ENCODE measurements at regions not wholly inside any gene's neighbourhood (a gene's known extent, or its start where the extent isn't known, plus 50 kb on each side); places are given as distances from the start of the nearest gene placed in this dataset.

DNA sequence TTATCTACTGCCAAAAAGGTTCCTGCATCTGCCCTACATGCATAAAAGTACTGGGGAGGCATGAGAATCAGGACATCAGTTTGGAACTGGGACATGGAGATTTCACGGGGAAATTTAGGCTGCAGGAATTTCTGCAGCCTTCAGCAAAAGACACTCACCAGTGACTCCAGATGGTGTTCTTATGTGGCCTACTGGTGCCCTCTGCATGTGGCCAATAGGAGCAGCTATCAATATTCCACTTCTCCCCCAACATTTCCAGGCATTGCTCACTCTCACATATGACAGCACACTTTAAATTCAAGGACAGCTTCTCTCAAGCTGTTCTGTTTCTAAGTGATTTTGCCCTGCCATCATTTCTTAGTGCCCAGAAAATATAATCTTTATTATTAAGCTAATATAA, 570.5 kb upstream of the ARGLU1 start:
- H3K36me3 ChIP-seq (ENCODE audit: control insufficient read depth, insufficient read depth, low read length), result no peaks in the 10 kb centered on the region
- no peak overlapping the region for H3K4me3 ChIP-seq (ENCODE audit: extremely low read depth, insufficient read depth, low read length, poor library complexity, severe bottlenecking)
- H3K27ac ChIP-seq (ENCODE audit: low read depth, low read length, severe bottlenecking), result no peak overlapping the region
- 80% methylated on average over 1 of the region's 1 CpG for WGBS, 2 experiments (ENCODE audit: insufficient coverage in 2 of 2)
- no peaks in the 10 kb centered on the region for H3K9me3 ChIP-seq (ENCODE audit: control insufficient read depth, low read length)
- H3K4me1 ChIP-seq (ENCODE audit: control insufficient read depth, insufficient read depth, low read length, poor library complexity, severe bottlenecking), result no peaks in the 10 kb centered on the region

- Histone ChIP-seq H3K4me1 (ENCODE audit: control insufficient read depth, insufficient read depth, low read length, poor library complexity, severe bottlenecking) (no peaks in the 10 kb centered on the region), H3K9me3 (ENCODE audit: control insufficient read depth, low read length) (no peaks in the 10 kb centered on the region)
Observed at GRCh38 chr13:107133950-107134349, 566.0 kb upstream of the ARGLU1 start.

DNA sequence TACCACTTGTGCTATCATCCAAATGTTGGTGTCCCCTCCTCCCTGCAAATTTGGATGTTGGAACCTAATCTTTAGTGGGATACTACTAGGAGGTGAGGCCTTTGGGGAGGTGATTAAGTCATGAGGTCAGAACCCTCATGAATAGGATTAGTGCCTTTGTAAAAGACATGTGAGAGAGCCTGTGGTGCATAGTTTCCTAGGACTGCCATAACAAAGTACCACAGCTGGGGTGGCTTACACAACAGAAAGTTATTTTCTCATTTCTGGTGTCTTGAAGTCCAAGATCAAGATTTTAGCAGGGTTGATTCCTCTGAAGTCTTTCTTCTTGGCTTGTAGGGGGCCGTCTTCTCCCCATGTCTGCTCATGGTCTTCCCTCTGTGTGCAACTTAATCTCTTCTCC, 562.6 kb upstream of the ARGLU1 start:
- no peaks in the 10 kb centered on the region for H3K36me3 ChIP-seq (ENCODE audit: control insufficient read depth, insufficient read depth, low read length)
- H3K27ac ChIP-seq (ENCODE audit: low read depth, low read length, severe bottlenecking), result no peak overlapping the region
- 80% methylated on average over 1 of the region's 1 CpG; no CpG with 5 or more reads in 1 of the 2 experiments for WGBS, 2 experiments (ENCODE audit: insufficient coverage in 2 of 2)
- H3K9me3 ChIP-seq (ENCODE audit: control insufficient read depth, low read length), result peaks cover 5% of the 10 kb centered on the region
- H3K4me3 ChIP-seq (ENCODE audit: extremely low read depth, insufficient read depth, low read length, poor library complexity, severe bottlenecking), result no peak overlapping the region
- no peaks in the 10 kb centered on the region for H3K4me1 ChIP-seq (ENCODE audit: control insufficient read depth, insufficient read depth, low read length, poor library complexity, severe bottlenecking)

More at GRCh38 chr13:107133950-107134349, 566.0 kb upstream of the ARGLU1 start:
- Histone ChIP-seq H3K36me3 (ENCODE audit: control insufficient read depth, insufficient read depth, low read length) (no peaks in the 10 kb centered on the region), H3K4me3 (ENCODE audit: extremely low read depth, insufficient read depth, low read length, poor library complexity, severe bottlenecking) (no peak overlapping the region), H3K27ac (ENCODE audit: low read depth, low read length, severe bottlenecking) (no peak overlapping the region)
- 100% methylated on average over 1 to 2 of the region's 5 CpGs for WGBS, 2 experiments (ENCODE audit: insufficient coverage in 2 of 2)

GRCh38 chr13:107124730-107125129, 556.8 kb upstream of the ARGLU1 start:
- Histone ChIP-seq H3K27ac (ENCODE audit: low read depth, low read length, severe bottlenecking) (no peak overlapping the region), H3K9me3 (ENCODE audit: control insufficient read depth, low read length) (peaks cover 5% of the 10 kb centered on the region), H3K4me1 (ENCODE audit: control insufficient read depth, insufficient read depth, low read length, poor library complexity, severe bottlenecking) (no peaks in the 10 kb centered on the region), H3K4me3 (ENCODE audit: extremely low read depth, insufficient read depth, low read length, poor library complexity, severe bottlenecking) (no peak overlapping the region), H3K36me3 (ENCODE audit: control insufficient read depth, insufficient read depth, low read length) (no peaks in the 10 kb centered on the region)
- WGBS, 2 experiments (ENCODE audit: insufficient coverage in 2 of 2), result no CpG with 5 or more reads among the region's 5 CpGs

DNA sequence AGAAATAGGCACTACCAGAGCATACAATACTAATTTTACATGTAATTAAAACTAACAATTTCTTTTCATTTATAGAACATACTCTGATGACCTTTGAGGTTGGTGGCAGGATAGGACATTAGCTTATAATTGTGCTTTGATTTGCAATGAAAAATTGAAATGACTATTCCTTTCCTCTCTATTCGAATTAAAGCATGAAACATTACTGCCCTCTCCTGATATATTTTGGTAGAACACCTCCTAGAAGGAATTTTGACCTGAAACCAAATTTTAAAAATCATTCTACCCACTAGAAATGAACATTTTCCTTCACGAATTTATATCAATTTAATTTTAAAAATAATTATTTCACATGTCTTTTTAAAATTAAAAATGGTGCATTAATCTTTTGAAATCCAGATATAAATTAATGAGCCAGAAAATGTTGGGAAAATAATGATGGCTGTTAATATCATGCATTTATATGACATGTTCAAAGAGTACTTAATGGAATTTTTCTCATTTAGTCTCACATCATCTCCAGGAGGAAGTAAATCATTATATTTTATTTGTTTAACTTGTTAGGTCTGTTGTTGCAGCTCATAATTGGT, 556.3 kb upstream of the ARGLU1 start:
- H3K4me1 ChIP-seq (ENCODE audit: control insufficient read depth, insufficient read depth, low read length, poor library complexity, severe bottlenecking), result no peaks in the 10 kb centered on the region
- no peaks in the 10 kb centered on the region for H3K36me3 ChIP-seq (ENCODE audit: control insufficient read depth, insufficient read depth, low read length)
- no peak overlapping the region for H3K4me3 ChIP-seq (ENCODE audit: extremely low read depth, insufficient read depth, low read length, poor library complexity, severe bottlenecking)
- no peak overlapping the region for H3K27ac ChIP-seq (ENCODE audit: low read depth, low read length, severe bottlenecking)
- H3K9me3 ChIP-seq (ENCODE audit: control insufficient read depth, low read length), result peaks cover 5% of the 10 kb centered on the region
- no CpG with 5 or more reads among the region's 2 CpGs for WGBS, 2 experiments (ENCODE audit: insufficient coverage in 2 of 2)

DNA sequence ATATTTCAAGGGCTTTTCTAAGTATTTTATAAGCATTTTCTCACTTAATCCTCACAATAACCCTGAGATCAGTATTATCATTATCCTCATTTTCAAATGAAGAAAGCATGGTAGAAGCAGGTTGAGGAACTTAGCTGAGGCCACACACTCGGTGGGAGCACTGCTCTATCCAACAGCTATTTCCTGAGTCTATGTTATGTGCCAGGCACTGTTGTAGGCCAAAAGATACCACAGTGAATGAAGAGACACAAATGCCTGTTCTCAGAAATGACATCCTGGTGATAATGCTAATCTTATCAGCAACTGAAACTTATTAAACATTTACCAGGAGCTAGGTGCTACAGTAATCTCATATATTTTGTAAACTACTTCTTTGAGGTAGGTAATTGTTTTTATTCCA, 553.9 kb upstream of the ARGLU1 start:
- Histone ChIP-seq H3K4me3 (ENCODE audit: extremely low read depth, insufficient read depth, low read length, poor library complexity, severe bottlenecking) (no peak overlapping the region), H3K36me3 (ENCODE audit: control insufficient read depth, insufficient read depth, low read length) (no peaks in the 10 kb centered on the region), H3K9me3 (ENCODE audit: control insufficient read depth, low read length) (no peaks in the 10 kb centered on the region), H3K27ac (ENCODE audit: low read depth, low read length, severe bottlenecking) (no peak overlapping the region), H3K4me1 (ENCODE audit: control insufficient read depth, insufficient read depth, low read length, poor library complexity, severe bottlenecking) (peaks cover 8% of the 10 kb centered on the region)
- 71% methylated on average over 1 of the region's 1 CpG; no CpG with 5 or more reads in 1 of the 2 experiments for WGBS, 2 experiments (ENCODE audit: insufficient coverage in 2 of 2)

DNA sequence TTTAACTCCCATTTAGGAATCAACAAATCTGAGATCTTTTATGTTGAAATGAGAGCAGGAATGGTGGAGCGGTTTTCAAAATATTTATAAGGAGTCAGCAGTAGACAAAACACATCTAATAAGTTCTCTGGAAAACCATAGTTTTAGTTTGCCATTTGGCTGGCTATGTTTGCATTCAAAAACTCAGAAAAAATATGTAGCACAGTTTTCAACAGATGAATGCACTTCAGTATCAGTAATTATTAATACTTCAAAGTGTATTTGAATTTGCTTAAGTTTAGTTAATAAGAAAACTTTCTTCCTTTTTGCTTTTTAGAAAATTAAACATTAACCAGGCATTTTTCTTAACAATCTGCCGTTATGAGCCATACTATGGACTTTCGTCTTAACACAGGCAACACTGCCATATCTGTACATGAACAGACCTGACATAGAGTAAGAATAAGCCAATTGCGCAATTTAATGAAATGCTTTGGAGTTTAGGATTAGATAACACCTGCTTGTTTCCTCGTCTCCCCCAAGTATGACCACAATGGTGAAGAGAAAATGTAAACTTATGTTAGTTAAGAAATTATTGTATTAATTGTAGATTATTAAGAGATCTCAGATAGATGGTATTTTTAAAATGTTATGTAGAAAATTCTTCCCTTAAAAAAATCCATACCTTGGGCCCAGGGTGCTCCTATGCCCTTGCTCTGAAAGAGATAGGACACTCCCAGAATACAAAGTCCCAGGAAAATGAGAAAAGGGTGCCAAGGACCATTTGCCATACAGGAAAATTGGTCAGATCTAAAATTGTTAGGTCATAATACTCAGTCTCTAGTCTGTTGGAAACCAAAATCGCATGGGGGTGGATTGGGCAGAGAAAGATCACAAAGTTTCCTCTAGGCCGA, 552.3 kb upstream of the ARGLU1 start:
- Histone ChIP-seq H3K4me1 (ENCODE audit: control insufficient read depth, insufficient read depth, low read length, poor library complexity, severe bottlenecking) (peaks cover 9% of the 10 kb centered on the region), H3K27ac (ENCODE audit: low read depth, low read length, severe bottlenecking) (no peak overlapping the region), H3K4me3 (ENCODE audit: extremely low read depth, insufficient read depth, low read length, poor library complexity, severe bottlenecking) (no peak overlapping the region), H3K36me3 (ENCODE audit: control insufficient read depth, insufficient read depth, low read length) (no peaks in the 10 kb centered on the region), H3K9me3 (ENCODE audit: control insufficient read depth, low read length) (no peaks in the 10 kb centered on the region)
- 87 to 90% methylated on average over 2 to 3 of the region's 7 CpGs for WGBS, 2 experiments (ENCODE audit: insufficient coverage in 2 of 2)

DNA sequence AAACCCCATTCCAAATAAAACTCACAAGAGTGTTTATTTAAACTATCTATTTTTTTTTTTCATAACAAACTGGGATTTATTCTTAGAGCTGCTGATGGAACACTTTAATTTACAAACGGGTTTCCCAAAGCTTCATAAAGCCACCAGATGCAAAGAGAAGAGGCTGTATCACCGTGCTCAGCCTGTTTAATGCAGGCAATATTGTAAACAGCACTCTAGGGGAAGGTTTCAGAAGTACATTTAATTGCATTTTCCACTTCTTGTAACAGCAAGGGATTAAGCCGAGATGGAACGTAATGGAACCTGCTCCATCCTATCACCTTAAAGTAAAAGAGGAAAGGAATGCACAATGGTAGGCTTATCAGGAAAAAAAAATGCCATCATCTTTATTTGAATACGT, 550.6 kb upstream of the ARGLU1 start:
- 80% methylated on average over 1 of the region's 5 CpGs; no CpG with 5 or more reads in 1 of the 2 experiments for WGBS, 2 experiments (ENCODE audit: insufficient coverage in 2 of 2)
- H3K4me3 ChIP-seq (ENCODE audit: extremely low read depth, insufficient read depth, low read length, poor library complexity, severe bottlenecking), result no peak overlapping the region
- peaks cover 9% of the 10 kb centered on the region for H3K4me1 ChIP-seq (ENCODE audit: control insufficient read depth, insufficient read depth, low read length, poor library complexity, severe bottlenecking)
- no peaks in the 10 kb centered on the region for H3K9me3 ChIP-seq (ENCODE audit: control insufficient read depth, low read length)
- H3K36me3 ChIP-seq (ENCODE audit: control insufficient read depth, insufficient read depth, low read length), result no peaks in the 10 kb centered on the region
- H3K27ac ChIP-seq (ENCODE audit: low read depth, low read length, severe bottlenecking), result no peak overlapping the region

DNA sequence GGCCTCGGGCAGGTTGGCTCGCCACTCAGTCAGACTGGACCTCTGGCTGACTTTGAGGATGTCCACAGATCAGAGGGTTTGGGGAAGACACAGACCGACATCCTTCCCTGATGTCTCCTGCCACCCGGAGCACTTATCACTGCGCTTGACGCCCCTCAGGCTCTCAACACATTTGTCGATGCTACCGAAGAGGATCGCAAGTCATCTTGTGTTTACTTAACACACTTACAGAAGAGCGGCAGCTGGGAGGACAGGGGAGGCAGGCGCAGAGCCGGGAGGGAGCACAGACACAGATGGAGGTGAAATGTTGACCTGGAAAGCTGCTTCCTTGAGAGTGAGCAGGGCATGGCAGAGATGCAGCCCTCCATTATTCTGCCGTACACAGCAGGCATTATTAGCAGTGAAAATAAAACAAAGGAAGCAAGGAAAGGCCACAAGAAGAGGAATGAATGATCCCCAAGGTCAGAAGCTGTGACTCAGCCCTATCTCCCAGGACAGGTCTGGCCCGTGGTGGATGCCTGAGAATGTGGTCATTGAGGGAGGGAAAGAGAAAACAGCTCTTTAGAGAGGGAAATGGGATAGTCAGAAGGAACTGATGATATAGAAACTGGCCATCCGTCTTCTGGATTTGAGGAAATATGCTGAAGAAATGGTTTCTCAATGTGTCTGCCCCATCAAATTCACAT, 549.5 kb upstream of the ARGLU1 start:
- H3K4me1 ChIP-seq (ENCODE audit: control insufficient read depth, insufficient read depth, low read length, poor library complexity, severe bottlenecking), result peaks cover 9% of the 10 kb centered on the region
- no peaks in the 10 kb centered on the region for H3K36me3 ChIP-seq (ENCODE audit: control insufficient read depth, insufficient read depth, low read length)
- H3K4me3 ChIP-seq (ENCODE audit: extremely low read depth, insufficient read depth, low read length, poor library complexity, severe bottlenecking), result no peak overlapping the region
- WGBS, 2 experiments (ENCODE audit: insufficient coverage in 2 of 2), result 91 to 94% methylated on average over 11 to 14 of the region's 15 CpGs
- no peak overlapping the region for H3K27ac ChIP-seq (ENCODE audit: low read depth, low read length, severe bottlenecking)
- no peaks in the 10 kb centered on the region for H3K9me3 ChIP-seq (ENCODE audit: control insufficient read depth, low read length)

DNA sequence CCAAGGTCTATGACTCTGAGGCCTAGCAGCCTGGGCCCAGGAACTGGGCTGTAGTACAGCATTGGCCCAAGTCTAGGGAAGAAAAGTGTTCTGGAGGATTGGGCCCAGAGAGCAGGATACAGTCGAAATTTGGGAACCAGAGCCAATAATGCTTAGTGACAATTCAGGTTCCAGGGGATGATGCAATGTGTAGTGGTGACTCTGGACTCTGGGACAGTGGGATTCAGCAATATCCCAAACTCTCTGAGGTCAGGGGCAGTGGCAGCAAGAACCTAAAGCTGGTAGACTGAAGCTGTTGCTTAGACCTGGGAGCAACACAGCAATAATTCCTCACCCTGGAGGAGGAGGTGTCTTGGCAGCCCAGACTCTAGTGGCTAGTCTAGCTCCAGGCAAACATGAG, 545.5 kb upstream of the ARGLU1 start:
- Histone ChIP-seq H3K9me3 (ENCODE audit: control insufficient read depth, low read length) (peaks cover 9% of the 10 kb centered on the region), H3K27ac (ENCODE audit: low read depth, low read length, severe bottlenecking) (no peak overlapping the region), H3K4me1 (ENCODE audit: control insufficient read depth, insufficient read depth, low read length, poor library complexity, severe bottlenecking) (peaks cover 9% of the 10 kb centered on the region), H3K4me3 (ENCODE audit: extremely low read depth, insufficient read depth, low read length, poor library complexity, severe bottlenecking) (no peak overlapping the region), H3K36me3 (ENCODE audit: control insufficient read depth, insufficient read depth, low read length) (no peaks in the 10 kb centered on the region)
- WGBS, 2 experiments (ENCODE audit: insufficient coverage in 2 of 2), result 82 to 100% methylated on average over 1 of the region's 1 CpG

Measured in mesodermal cell (in vitro differentiated cells).